ENCODE measurements at regions not wholly inside any gene's neighbourhood (a gene's known extent, or its start where the extent isn't known, plus 50 kb on each side); places are given as distances from the start of the nearest gene placed in this dataset.

DNA sequence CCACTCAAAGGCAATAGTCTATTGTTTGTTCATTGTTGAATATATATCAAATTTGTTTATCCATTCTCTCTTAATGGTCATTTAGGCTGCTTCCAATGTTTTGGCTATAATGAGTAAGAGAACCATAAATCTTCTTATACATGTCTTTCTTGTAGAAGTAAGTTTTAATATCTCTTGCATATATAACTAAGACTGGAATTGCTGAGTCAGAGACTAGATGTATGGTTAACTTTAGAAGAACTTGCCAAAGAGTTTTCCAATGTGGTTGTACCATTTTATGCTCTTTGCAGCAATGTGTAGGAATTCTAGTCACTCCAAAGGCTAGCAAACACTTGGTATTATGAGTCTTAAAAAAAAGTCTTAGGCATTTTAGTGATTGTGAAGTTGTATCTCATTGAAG, 610.0 kb upstream of the GCFC2 start:
- DNase-seq (ENCODE audit: low spot score) = no peak

GRCh38 chr2:76318848-76319360, 608.2 kb upstream of the GCFC2 start:
- DNase-seq (ENCODE audit: low spot score) = no peak

DNA sequence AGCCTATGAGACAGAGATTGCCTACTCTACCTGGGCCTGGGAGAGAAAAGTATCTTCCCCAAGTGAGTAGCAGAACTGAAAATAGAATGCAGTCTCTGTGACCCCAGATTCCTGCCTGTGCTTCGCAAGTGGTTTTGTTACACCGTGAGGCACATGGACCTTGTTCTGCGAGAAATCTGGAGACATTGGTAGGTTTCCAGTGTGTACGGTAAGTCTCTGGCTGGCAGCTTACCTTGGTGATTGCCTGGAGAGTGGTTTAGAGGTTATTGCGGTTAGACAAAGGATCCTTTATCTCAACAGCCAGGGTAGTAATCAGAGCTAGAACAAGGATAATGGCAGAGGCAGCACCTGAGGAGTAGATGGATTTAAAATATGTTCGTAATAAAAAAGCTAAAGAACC, 606.0 kb upstream of the GCFC2 start:
- DNase-seq (ENCODE audit: low spot score) = no peak

DNA sequence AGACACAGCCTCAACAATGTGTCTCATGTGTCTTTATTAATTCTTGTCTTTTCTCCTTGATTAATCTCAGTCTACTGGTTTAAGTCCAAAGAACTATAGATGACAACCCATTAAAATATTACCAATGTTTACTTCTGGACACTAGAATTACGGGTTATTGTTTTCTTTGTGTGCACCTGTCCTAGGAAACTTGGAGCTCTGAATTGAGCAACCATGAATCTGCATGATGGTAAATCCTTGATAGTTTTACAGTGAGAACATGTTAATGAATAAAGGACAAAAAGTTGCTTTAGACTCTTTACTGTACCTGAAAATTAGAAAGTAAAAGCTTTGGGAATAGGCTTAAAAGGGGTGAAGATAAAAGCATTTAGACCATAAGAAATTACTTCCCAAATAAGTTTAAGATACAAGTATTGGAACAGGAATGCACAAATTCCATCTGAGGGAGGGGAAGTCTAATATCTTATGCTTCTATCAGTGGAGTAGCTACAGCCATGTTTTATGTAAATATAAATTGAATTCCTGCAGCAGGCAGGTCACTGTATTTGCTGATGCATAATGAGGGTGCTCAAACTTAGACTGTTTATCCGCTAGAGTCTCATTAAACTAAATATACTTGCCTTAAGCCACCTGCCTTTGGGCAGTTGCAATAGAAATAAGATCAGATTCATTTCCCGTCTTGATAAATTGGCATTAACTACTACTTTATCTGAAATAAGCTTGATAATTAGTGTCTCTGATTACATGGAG, 603.7 kb upstream of the GCFC2 start:
- DNase-seq (ENCODE audit: low spot score) = no peak

- no peak for DNase-seq (ENCODE audit: low spot score)
Observed at GRCh38 chr2:76312236-76312635, 601.5 kb upstream of the GCFC2 start.

- DNase-seq (ENCODE audit: low spot score) = no peak
Observed at GRCh38 chr2:76311728-76312127, 601.0 kb upstream of the GCFC2 start.

GRCh38 chr2:76310894-76311633, 600.3 kb upstream of the GCFC2 start:
- no peak for DNase-seq (ENCODE audit: low spot score)

GRCh38 chr2:76307495-76307894, 596.8 kb upstream of the GCFC2 start:
- no peak for DNase-seq (ENCODE audit: low spot score)

DNA sequence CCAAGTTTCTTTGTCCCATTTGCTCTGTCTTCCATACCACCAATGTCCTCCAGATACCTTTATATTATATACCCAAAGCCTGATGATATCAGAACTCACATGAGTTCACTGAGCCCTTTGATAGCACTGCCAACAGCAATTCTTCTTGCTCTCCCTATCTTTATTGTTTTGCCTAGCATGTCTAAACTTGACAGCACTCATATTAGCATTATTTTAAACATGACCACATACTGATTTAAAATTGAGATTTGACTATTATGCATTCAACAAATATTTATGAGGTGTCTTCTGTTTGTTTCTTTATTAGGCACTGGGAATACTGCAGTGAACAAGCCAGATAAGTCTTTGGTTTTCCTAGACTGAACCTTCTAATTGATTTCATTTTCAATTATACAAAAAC, 587.3 kb upstream of the GCFC2 start:
- no peak for DNase-seq (ENCODE audit: low spot score)

DNA sequence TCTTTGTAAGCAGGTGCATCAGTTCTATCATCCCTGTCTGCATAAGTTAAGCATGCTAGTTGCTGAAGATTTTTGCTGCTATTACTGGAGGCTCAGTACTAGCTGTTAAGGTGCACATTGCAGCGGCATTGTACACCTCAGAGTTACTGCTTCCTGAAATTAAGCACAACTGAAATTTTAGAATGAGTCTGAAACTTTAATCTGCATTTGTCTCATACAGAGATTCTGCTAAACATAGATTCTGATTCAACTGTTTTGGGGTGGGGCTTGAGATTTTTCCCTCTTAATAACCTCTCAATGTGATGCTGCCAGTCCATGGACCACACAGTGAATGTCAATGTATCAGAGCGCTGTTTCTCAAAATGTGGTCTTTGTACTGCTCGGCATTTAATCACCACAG, 585.7 kb upstream of the GCFC2 start:
- DNase-seq (ENCODE audit: low spot score) = no peak

DNA sequence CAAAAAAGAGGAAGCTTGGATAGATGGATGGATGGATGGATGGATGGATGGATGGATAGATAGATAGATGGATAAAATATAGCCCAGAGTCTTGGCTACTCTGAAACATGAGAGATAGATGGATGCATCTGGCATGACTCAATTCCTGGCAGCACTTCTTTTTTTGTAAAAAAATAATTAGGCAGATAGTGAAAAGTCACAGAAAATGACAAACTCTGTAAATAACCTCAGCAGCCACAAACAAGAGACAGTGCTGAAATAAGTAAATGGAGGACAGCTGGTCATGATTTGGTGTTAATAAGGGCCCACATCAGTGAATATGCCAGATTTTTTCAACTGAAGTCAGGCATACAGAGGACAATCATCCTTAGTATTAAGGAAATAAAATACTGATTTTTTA, 585.0 kb upstream of the GCFC2 start:
- no peak for DNase-seq (ENCODE audit: low spot score)

GRCh38 chr2:76288598-76288997, 577.9 kb upstream of the GCFC2 start:
- DNase-seq (ENCODE audit: low spot score) = no peak

DNA sequence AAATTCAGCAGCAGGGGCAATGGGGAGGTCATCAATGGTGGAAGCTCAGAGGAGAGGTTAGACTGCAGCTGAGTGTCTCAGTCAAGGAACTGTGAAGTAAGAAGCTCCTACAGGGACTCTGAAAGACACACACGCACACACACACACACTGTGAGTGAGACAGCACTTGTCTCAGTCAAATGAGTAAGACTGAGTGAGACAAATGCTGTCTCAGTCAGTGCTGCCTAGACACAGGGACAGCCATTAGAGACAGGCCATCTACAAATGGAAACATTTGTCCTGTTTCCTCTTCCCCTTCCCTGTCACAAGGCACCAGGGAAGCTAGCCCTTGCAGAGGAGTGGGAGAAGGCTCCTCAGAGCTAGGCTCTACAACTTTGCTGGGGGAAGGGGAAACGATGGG, 577.4 kb upstream of the GCFC2 start:
- DNase-seq (ENCODE audit: low spot score) = no peak

GRCh38 chr2:76283350-76283749, 572.6 kb upstream of the GCFC2 start:
- no peak for DNase-seq (ENCODE audit: low spot score)

- no peak for DNase-seq (ENCODE audit: low spot score)
Observed at GRCh38 chr2:76281156-76281841, 570.6 kb upstream of the GCFC2 start.

DNA sequence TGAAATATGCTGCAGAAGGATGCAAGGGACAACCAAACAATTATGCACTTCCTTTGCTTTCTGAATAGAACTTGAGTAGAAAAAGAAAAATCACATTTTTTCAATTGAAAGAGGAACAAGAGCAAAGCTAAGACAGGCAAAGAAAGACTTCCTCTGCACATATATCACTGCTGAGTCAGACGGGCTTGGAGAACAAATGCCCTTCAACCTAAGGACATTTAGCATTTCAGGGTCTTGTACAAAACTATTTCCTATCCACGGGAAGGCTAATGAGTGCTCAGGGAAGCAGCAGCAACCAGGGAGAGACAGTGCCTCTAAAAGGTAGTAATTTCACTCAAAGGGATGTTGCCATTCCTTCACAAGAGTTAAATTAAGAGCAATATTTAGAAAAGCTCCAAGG, 570.0 kb upstream of the GCFC2 start:
- DNase-seq (ENCODE audit: low spot score) = no peak

GRCh38 chr2:76279142-76279541, 568.4 kb upstream of the GCFC2 start:
- DNase-seq (ENCODE audit: low spot score) = no peak

DNA sequence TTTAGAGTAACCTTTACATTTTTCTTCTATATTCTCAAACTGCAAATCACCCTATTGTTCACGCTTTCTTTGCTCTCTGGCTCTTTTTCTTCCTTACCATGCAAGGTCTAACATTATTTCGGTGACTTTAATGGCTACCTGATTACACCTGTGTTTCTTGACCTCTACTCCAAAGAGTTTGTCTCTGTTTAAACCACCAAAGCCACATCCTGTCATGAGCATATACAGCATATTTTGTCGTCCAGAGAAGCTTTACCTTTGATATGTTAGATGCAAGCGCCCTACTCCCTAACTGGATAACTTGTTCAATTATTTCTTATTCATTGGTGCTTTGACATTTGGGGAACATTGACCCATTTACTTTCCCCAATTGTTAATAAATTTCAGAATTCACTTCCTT, 565.1 kb upstream of the GCFC2 start:
- DNase-seq (ENCODE audit: low spot score) = no peak

DNA sequence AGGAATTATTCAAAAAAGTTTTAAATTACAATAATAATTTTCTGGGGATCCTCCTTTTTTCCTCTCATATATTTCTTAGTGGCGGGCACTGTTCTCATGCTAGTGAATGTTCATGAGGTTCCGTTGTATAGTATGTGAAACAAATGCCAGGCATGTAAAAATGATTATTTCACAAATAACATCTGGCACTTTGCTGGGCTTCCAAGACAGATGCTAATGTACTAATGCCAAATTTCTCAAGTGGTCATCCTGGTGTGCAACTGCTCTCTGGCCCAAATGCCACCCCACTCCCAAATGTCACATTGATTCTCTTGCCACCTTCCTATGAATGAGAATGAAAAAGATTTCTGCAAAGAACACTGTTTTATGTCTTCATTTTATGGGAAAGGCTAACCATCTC, 564.0 kb upstream of the GCFC2 start:
- no peak for DNase-seq (ENCODE audit: low spot score)

DNA sequence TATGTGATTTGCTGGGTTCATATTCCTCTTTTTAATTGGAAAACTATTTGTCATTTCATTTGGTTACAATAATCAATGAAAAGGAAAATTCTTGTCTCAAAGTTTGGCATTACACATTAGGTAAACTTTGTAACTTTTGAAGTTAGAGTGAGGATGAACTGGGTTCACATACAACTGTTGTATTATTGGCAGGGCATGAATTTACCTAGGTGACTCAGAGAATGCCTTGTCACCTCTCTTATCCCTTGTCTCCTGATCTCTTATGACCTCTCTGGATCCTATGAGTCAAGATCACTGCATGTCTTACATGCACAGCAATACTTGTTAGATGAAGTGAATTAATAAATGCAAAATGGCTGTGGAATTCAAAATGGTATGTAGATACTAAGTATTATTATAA, 563.4 kb upstream of the GCFC2 start:
- no peak for DNase-seq (ENCODE audit: low spot score)

DNA sequence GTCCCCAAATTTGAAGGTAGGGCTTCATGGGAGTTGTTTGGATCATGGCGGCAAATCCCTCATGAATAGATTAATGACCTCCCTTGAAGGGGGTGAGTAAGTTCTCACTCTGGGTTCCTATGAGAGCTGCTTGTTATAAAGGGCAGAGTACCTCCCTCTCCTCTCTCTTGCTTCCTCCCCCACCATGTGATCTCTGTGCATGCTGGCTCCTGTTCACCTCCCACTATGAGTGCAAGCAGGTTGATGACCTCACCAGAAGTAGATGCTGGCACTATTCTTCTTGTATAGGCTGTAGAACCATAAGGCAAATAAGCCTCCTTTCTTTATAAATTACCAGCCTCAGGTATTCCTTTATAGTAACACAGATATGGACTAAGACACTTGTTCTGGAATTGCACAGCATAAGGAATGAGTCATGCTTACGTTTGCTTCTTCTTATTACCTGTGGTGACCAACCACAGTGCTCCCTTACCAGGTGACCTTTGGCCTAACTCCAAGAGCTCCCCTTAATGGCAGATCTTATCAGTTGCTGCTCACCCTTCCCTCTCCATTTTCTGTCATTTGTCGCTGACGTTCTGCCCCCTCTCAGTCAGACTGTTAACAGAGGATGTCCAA, 559.5 kb upstream of the GCFC2 start:
- no peak for DNase-seq (ENCODE audit: low spot score)

DNA sequence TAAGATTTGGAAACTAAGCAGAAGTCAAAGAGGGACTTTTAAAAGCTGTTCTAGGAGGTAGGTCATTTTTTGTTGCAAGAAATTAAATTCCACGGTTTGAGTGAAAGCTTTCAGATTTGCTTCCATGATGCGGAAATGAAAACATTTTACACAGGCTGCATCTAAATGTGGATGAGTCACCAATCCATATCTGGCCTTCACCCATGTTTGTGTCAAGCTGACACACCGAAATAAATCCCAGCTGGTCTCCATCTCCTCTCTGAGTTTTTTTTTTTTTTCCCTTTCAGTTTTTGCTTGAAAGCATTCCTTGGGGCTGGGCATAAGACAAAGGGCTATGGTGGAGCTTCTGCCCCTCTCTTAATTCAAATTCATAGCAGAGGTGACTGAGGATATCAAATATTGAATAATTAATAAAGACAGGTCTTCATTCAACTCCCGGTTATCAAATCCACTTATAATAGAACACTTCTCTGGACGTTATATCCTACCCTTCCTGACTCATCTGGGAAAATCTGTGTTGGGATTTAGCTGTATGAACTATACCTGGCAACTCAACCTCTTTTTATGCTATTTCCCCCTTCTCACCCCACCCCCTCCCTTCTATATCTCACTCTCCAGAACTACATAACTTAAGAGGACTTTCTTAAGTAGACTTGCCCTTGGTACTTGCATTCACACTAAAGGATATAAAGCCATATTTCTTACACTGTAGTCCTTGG, 558.3 kb upstream of the GCFC2 start:
- DNase-seq (ENCODE audit: low spot score) = peak; percentile 73
